CD14-positive monocyte (primary cell): ENCODE measurements at regions not wholly inside any gene's neighbourhood (a gene's known extent, or its start where the extent isn't known, plus 50 kb on each side); places are given as distances from the start of the nearest gene placed in this dataset.

Experiments
- DNase-seq, 3 donors: peaks; one replicate each; pipeline ENCODE4 v3.0.0-alpha.2; 2011 to 2022
- H2AFZ ChIP-seq: 2 replicates; pipeline ENCODE4 v1.6.0; 2012; ENCODE audit warnings: mild to moderate bottlenecking, low read depth, low read length, inconsistent platforms; ENCODE audit not compliant: insufficient read depth, poor library complexity, severe bottlenecking
- H3K27ac ChIP-seq, 2 donors: 1 replicate in 1 of 2; 2 replicates in 1 of 2; pipeline ENCODE4 v1.5.1; 2012 to 2013; ENCODE audit warnings: low read length in 2 of 2, control low read depth in 1 of 2, inconsistent platforms in 1 of 2, low read depth in 1 of 2, mild to moderate bottlenecking in 1 of 2
- H3K27me3 ChIP-seq, 2 donors: one replicate each; pipeline versions ENCODE4 v1.6.0 to v1.6.1; 2011 to 2013; ENCODE audit warnings: low read length in 2 of 2; ENCODE audit not compliant: control insufficient read depth in 2 of 2, insufficient read depth in 2 of 2
- H3K36me3 ChIP-seq, 2 donors: replicated peaks in 1 of 2; 1 replicate in 1 of 2; 2 replicates in 1 of 2; pipeline versions ENCODE4 v1.5.1 to v1.6.1; 2012 to 2013; ENCODE audit warnings: low read length in 2 of 2, control low read depth in 1 of 2, inconsistent platforms in 1 of 2, mild to moderate bottlenecking in 1 of 2; ENCODE audit not compliant: insufficient read depth in 2 of 2, control insufficient read depth in 1 of 2
- H3K4me1 ChIP-seq, 2 donors: 1 replicate in 1 of 2; 2 replicates in 1 of 2; pipeline versions ENCODE4 v1.5.1 to v1.6.1; 2012 to 2013; ENCODE audit warnings: low read length in 2 of 2, control low read depth in 1 of 2, inconsistent platforms in 1 of 2, mild to moderate bottlenecking in 1 of 2, moderate library complexity in 1 of 2; ENCODE audit not compliant: insufficient read depth in 2 of 2, control insufficient read depth in 1 of 2
- H3K4me2 ChIP-seq: replicated peaks from 2 replicates; pipeline ENCODE3; 2012; ENCODE audit warnings: low read length, moderate library complexity, mild to moderate bottlenecking; ENCODE audit not compliant: poor library complexity, severe bottlenecking; ENCODE audit errors: extremely low read depth
- H3K4me3 ChIP-seq, 3 experiments: fragments of 200-600 bp in 1 of 3; sonication (generic) in 1 of 3; replicated peaks in 1 of 3; 1 replicate in 2 of 3; 2 replicates in 1 of 3; pipeline ENCODE4 v1.5.1; 2011 to 2013; ENCODE audit warnings: low read length in 3 of 3, mild to moderate bottlenecking in 3 of 3, control low read depth in 2 of 3, low read depth in 2 of 3, inconsistent platforms in 1 of 3, moderate library complexity in 1 of 3
- H3K79me2 ChIP-seq: 2 replicates; pipeline ENCODE4 v1.6.0; 2012; ENCODE audit warnings: mild to moderate bottlenecking, control low read depth, inconsistent platforms, low read length, moderate library complexity; ENCODE audit not compliant: insufficient read depth
- H3K9ac ChIP-seq: 2 replicates; pipeline ENCODE4 v1.6.0; 2017; ENCODE audit warnings: low read length, mild to moderate bottlenecking; ENCODE audit not compliant: insufficient read depth, poor library complexity, severe bottlenecking
- H3K9me3 ChIP-seq, 2 donors: replicated peaks in 1 of 2; 1 replicate in 1 of 2; 2 replicates in 1 of 2; pipeline versions ENCODE4 v1.5.1 to v1.6.1; 2012 to 2013; ENCODE audit warnings: low read length in 2 of 2, control low read depth in 1 of 2; ENCODE audit not compliant: control insufficient read depth in 1 of 2, insufficient read depth in 1 of 2
- H4K20me1 ChIP-seq: 2 replicates; pipeline ENCODE4 v1.6.0; 2012; ENCODE audit warnings: mild to moderate bottlenecking, low read length, control low read depth, moderate library complexity; ENCODE audit not compliant: insufficient read depth
- H3K27ac Mint-ChIP-seq, 7 donors: one replicate each; pipeline ENCODE4 v1.8.0; 2020; ENCODE audit warnings: mild to moderate bottlenecking in 7 of 7, mixed read lengths in 7 of 7, moderate library complexity in 6 of 7, inconsistent platforms in 2 of 7
- H3K27me3 Mint-ChIP-seq, 3 donors: one replicate each; pipeline ENCODE4 v1.8.0; 2021 to 2022; ENCODE audit warnings: low read depth in 3 of 3, mild to moderate bottlenecking in 3 of 3, mixed read lengths in 3 of 3, moderate library complexity in 3 of 3, inconsistent platforms in 1 of 3
- H3K36me3 Mint-ChIP-seq, 2 donors: one replicate each; pipeline ENCODE4 v1.8.0; 2020; ENCODE audit warnings: mixed read lengths in 2 of 2, inconsistent platforms in 1 of 2, mild to moderate bottlenecking in 1 of 2
- H3K4me1 Mint-ChIP-seq: one replicate; pipeline ENCODE4 v1.8.0; 2020; ENCODE audit warnings: mild to moderate bottlenecking, mixed read lengths
- H3K4me3 Mint-ChIP-seq, 2 donors: one replicate each; pipeline ENCODE4 v1.8.0; 2020; ENCODE audit warnings: mild to moderate bottlenecking in 2 of 2, mixed read lengths in 2 of 2, moderate library complexity in 1 of 2
- H3K9me3 Mint-ChIP-seq, 7 donors: one replicate each; pipeline ENCODE4 v1.8.0; 2020 to 2022; ENCODE audit warnings: mixed read lengths in 7 of 7, mild to moderate bottlenecking in 6 of 7, moderate library complexity in 6 of 7, inconsistent platforms in 2 of 7
- CTCF ChIP-seq: fragments of 200-600 bp; IDR thresholded peaks from one replicate; pipeline ENCODE4 v1.8.0; 2022; ENCODE audit warnings: antibody characterized with exemption, mild to moderate bottlenecking
- WGBS: methylation state at CpG from one replicate; pipeline ENCODE4 v1.1.5; 2013; ENCODE audit warnings: missing lambda C conversion rate; ENCODE audit not compliant: insufficient coverage; 5-methylcytosine and 5-hydroxymethylcytosine counted together
- intact Hi-C, 2 donors: fragments of 100-400 bp; cut with micrococcal nuclease; formaldehyde crosslinking; loops; one replicate each; pipeline versions ENCODE4 v1.15.0 to v1.15.1; 2023

- WGBS, result 89% methylated on average over 8 of the region's 9 CpGs
- Mint-ChIP-seq H3K36me3 (no peaks in the 10 kb centered on the region), H3K9me3 (peaks cover 0 to 1% (median 0%) of the 10 kb centered on the region in 7 donors), H3K4me1 (no peaks in the 10 kb centered on the region), H3K27ac (no peak overlapping the region), H3K27me3 (peaks cover 5 to 14% (median 10%) of the 10 kb centered on the region in 3 donors), H3K4me3 (no peak overlapping the region)
- intact Hi-C loops, result no loop called here
- H4K20me1 ChIP-seq, result no peaks in the 10 kb centered on the region
- no peaks in the 10 kb centered on the region for H3K36me3 ChIP-seq
- no peak overlapping the region for H2AFZ ChIP-seq
- H3K27me3 ChIP-seq, result peaks cover 0 to under 1% of the 10 kb centered on the region in 2 donors
- no peaks in the 10 kb centered on the region for H3K4me1 ChIP-seq
- no peaks in the 10 kb centered on the region for H3K9me3 ChIP-seq
- TF ChIP-seq CTCF, result no peak
- H3K27ac ChIP-seq, result no peak overlapping the region
- no peaks in the 10 kb centered on the region for H3K79me2 ChIP-seq
- no peak overlapping the region for H3K9ac ChIP-seq
- DNase-seq, result no peak
- no peak overlapping the region for H3K4me2 ChIP-seq
- H3K4me3 ChIP-seq, result no peak overlapping the region
These were observed 114.6 kb upstream of the KCTD7 start for GRCh38 chr7:66514050-66514449.

GRCh38 chr7:66517212-66517909, 111.3 kb upstream of the KCTD7 start:
- H3K4me2 ChIP-seq, result no peak overlapping the region
- peaks cover 0 to 1% (median 0%) of the 10 kb centered on the region in 7 donors for H3K9me3 Mint-ChIP-seq
- intact Hi-C loops, result no loop called here
- H3K4me1 Mint-ChIP-seq, result no peaks in the 10 kb centered on the region
- H3K36me3 ChIP-seq, result no peaks in the 10 kb centered on the region
- H3K36me3 Mint-ChIP-seq, result no peaks in the 10 kb centered on the region
- H3K79me2 ChIP-seq, result no peaks in the 10 kb centered on the region
- no peak overlapping the region for H3K27ac Mint-ChIP-seq
- WGBS, result 92% methylated on average over 2 of the region's 7 CpGs
- H3K9ac ChIP-seq, result no peak overlapping the region
- no peak for TF ChIP-seq CTCF
- DNase-seq, result no peak
- H3K27ac ChIP-seq, result no peak overlapping the region
- peaks cover 6 to 7% (median 6%) of the 10 kb centered on the region in 3 donors for H3K27me3 Mint-ChIP-seq
- no peak overlapping the region for H3K4me3 Mint-ChIP-seq
- H2AFZ ChIP-seq, result no peak overlapping the region
- no peaks in the 10 kb centered on the region for H3K4me1 ChIP-seq
- H3K27me3 ChIP-seq, result no peaks in the 10 kb centered on the region
- no peak overlapping the region for H3K4me3 ChIP-seq
- no peaks in the 10 kb centered on the region for H3K9me3 ChIP-seq
- no peaks in the 10 kb centered on the region for H4K20me1 ChIP-seq
